ENCODE measurements at regions not wholly inside any gene's neighbourhood (a gene's known extent, or its start where the extent isn't known, plus 50 kb on each side); places are given as distances from the start of the nearest gene placed in this dataset.
"Not testable (repeated sequence)": the region's sequence is repeated elsewhere in the genome, so short reads cannot be mapped to it uniquely, and the experiment has no call there.

- no peak for DNase-seq
Measured at GRCh38 chr14:105660816-105661531, 134.6 kb downstream of the TMEM121 start.

GRCh38 chr14:105662043-105662442 is 135.7 kb downstream of the TMEM121 start:
- DNase-seq = not testable (repeated sequence)

GRCh38 chr14:105662592-105662991 is 136.2 kb downstream of the TMEM121 start:
- not testable (repeated sequence) for DNase-seq

GRCh38 chr14:105663323-105663722 is 136.9 kb downstream of the TMEM121 start:
- not testable (repeated sequence) for DNase-seq

- DNase-seq = not testable (repeated sequence)
Measured at GRCh38 chr14:105663818-105664596, 137.6 kb downstream of the TMEM121 start.

GRCh38 chr14:105664691-105665090 is 138.3 kb downstream of the TMEM121 start:
- DNase-seq = no peak

GRCh38 chr14:105665247-105665950 is 139.0 kb downstream of the TMEM121 start:
- DNase-seq = no peak

- no peak for DNase-seq
Measured at GRCh38 chr14:105665951-105666277, 139.5 kb downstream of the TMEM121 start.

GRCh38 chr14:105666420-105666819 is 140.0 kb downstream of the TMEM121 start:
- no peak for DNase-seq

GRCh38 chr14:105666991-105667662 is 140.7 kb downstream of the TMEM121 start:
- DNase-seq = not testable (repeated sequence)

- DNase-seq = not testable (repeated sequence)
Measured at GRCh38 chr14:105667663-105668020, 141.3 kb downstream of the TMEM121 start.

GRCh38 chr14:105668021-105668420 is 141.6 kb downstream of the TMEM121 start:
- DNase-seq = not testable (repeated sequence)

GRCh38 chr14:105668471-105669230 is 142.3 kb downstream of the TMEM121 start:
- not testable (repeated sequence) for DNase-seq

GRCh38 chr14:105669231-105669610 is 142.8 kb downstream of the TMEM121 start:
- DNase-seq = not testable (repeated sequence)

GRCh38 chr14:105669646-105670045 is 143.3 kb downstream of the TMEM121 start:
- DNase-seq = not testable (repeated sequence)

- not testable (repeated sequence) for DNase-seq
Measured at GRCh38 chr14:105672450-105673200, 146.2 kb downstream of the TMEM121 start.

- not testable (repeated sequence) for DNase-seq
Measured at GRCh38 chr14:105675433-105675832, 149.1 kb downstream of the TMEM121 start.

GRCh38 chr14:105675905-105676670 is 149.7 kb downstream of the TMEM121 start:
- DNase-seq = not testable (repeated sequence)

- not testable (repeated sequence) for DNase-seq
Measured at GRCh38 chr14:105678057-105678456, 151.7 kb downstream of the TMEM121 start.

Measured in left kidney (tissue), 1 donor.